CD4-positive, alpha-beta memory T cell (primary cell): ENCODE measurements at regions not wholly inside any gene's neighbourhood (a gene's known extent, or its start where the extent isn't known, plus 50 kb on each side); places are given as distances from the start of the nearest gene placed in this dataset.
"Not testable (repeated sequence)": the region's sequence is repeated elsewhere in the genome, so short reads cannot be mapped to it uniquely, and the experiment has no call there.

ENCODE experiments used
- CTCF ChIA-PET: fragments of 350-600 bp; sonication (Branson Sonifier 250); formaldehyde crosslinking; loops from one replicate; lab custom pipeline; 2021; ENCODE audit warnings: inconsistent platforms; ENCODE audit not compliant: partially characterized antibody; lab: Charles Lee
- POLR2A ChIA-PET: fragments of 350-600 bp; sonication (Branson Sonifier 250); formaldehyde crosslinking; loops from one replicate; lab custom pipeline; 2021; ENCODE audit not compliant: partially characterized antibody; lab: Charles Lee
- DNase-seq, 5 donors: peaks; one replicate each; pipeline versions ENCODE4 v3.0.0 to v3.0.0-alpha.2; 2020 to 2022; ENCODE audit warnings: mixed read lengths in 1 of 5
- H3K27ac ChIP-seq: one replicate; pipeline ENCODE4 v1.7.0; 2013; ENCODE audit warnings: low read depth, low read length
- H3K27me3 ChIP-seq: 2 replicates; pipeline ENCODE4 v1.7.0; 2013; ENCODE audit warnings: mild to moderate bottlenecking, low read length, moderate library complexity; ENCODE audit not compliant: insufficient read depth
- H3K36me3 ChIP-seq: 2 replicates; pipeline ENCODE4 v1.7.0; 2013; ENCODE audit warnings: mild to moderate bottlenecking, low read length, moderate library complexity; ENCODE audit not compliant: insufficient read depth
- H3K4me1 ChIP-seq: 2 replicates; pipeline ENCODE4 v1.7.0; 2013; ENCODE audit warnings: mild to moderate bottlenecking, low read length, moderate library complexity; ENCODE audit not compliant: insufficient read depth
- H3K4me3 ChIP-seq, 2 donors: one replicate each; pipeline ENCODE4 v1.7.0; 2013; ENCODE audit warnings: low read length in 2 of 2, mild to moderate bottlenecking in 1 of 2
- H3K9me3 ChIP-seq, 2 donors: one replicate each; pipeline ENCODE4 v1.7.0; 2013; ENCODE audit warnings: low read length in 2 of 2, control low read depth in 1 of 2; ENCODE audit not compliant: control insufficient read depth in 1 of 2
- H3K27ac Mint-ChIP-seq, 7 donors: one replicate each; pipeline ENCODE4 v1.8.0; 2020 to 2021; ENCODE audit warnings: mixed read lengths in 7 of 7, mild to moderate bottlenecking in 6 of 7, inconsistent platforms in 3 of 7, moderate library complexity in 3 of 7
- H3K27me3 Mint-ChIP-seq, 2 donors: one replicate each; pipeline ENCODE4 v1.8.0; 2020 to 2021; ENCODE audit warnings: mixed read lengths in 2 of 2
- H3K36me3 Mint-ChIP-seq, 2 donors: one replicate each; pipeline ENCODE4 v1.8.0; 2020 to 2021; ENCODE audit warnings: mixed read lengths in 2 of 2, inconsistent platforms in 1 of 2, mild to moderate bottlenecking in 1 of 2
- H3K4me1 Mint-ChIP-seq, 4 donors: one replicate each; pipeline ENCODE4 v1.8.0; 2020 to 2021; ENCODE audit warnings: mixed read lengths in 4 of 4, mild to moderate bottlenecking in 1 of 4
- H3K4me3 Mint-ChIP-seq, 8 donors: one replicate each; pipeline ENCODE4 v1.8.0; 2020 to 2021; ENCODE audit warnings: mixed read lengths in 8 of 8, mild to moderate bottlenecking in 7 of 8, moderate library complexity in 6 of 8, inconsistent platforms in 3 of 8
- H3K9me3 Mint-ChIP-seq, 8 donors: one replicate each; pipeline ENCODE4 v1.8.0; 2020 to 2021; ENCODE audit warnings: mixed read lengths in 8 of 8, mild to moderate bottlenecking in 5 of 8, inconsistent platforms in 3 of 8, moderate library complexity in 1 of 8
- intact Hi-C: fragments of 100-400 bp; cut with micrococcal nuclease; formaldehyde crosslinking; loops from one replicate; pipeline ENCODE4 v1.15.1; 2023

GRCh38 chr2:175677880-175678279 lies 324.2 kb downstream of the LNPK start:
- CTCF ChIA-PET = no interaction called here

GRCh38 chr2:175676813-175677212 lies 325.3 kb downstream of the LNPK start:
- H3K36me3 ChIP-seq = no peaks in the 10 kb centered on the region
- intact Hi-C loops = no loop called here
- Mint-ChIP-seq H3K9me3 (peaks cover 0 to 22% (median 7%) of the 10 kb centered on the region in 8 donors), H3K4me1 (no peaks in the 10 kb centered on the region), H3K4me3 (no peak overlapping the region), H3K27ac (no peak overlapping the region), H3K36me3 (no peaks in the 10 kb centered on the region), H3K27me3 (peaks cover 2 to 4% of the 10 kb centered on the region in 2 donors)
- no peaks in the 10 kb centered on the region for H3K9me3 ChIP-seq
- no peak overlapping the region for H3K27ac ChIP-seq
- H3K27me3 ChIP-seq = no peaks in the 10 kb centered on the region
- H3K4me1 ChIP-seq = no peaks in the 10 kb centered on the region
- H3K4me3 ChIP-seq = no peak overlapping the region
- DNase-seq = no peak
- CTCF ChIA-PET = interaction anchor here (1.0 to 1.7 kb wide), 2 partner anchors 10 to 14 kb away, joined by 3 to 7 read pairs; no protein-coding TSS in a partner anchor
- POLR2A ChIA-PET = no interaction called here

More at GRCh38 chr2:175677880-175678279, 324.2 kb downstream of the LNPK start:
- peaks cover 0 to 15% (median 4%) of the 10 kb centered on the region in 8 donors for H3K9me3 Mint-ChIP-seq
- H3K4me1 Mint-ChIP-seq = no peaks in the 10 kb centered on the region
- H3K36me3 ChIP-seq = no peaks in the 10 kb centered on the region
- H3K27ac Mint-ChIP-seq = no peak overlapping the region
- H3K4me1 ChIP-seq = no peaks in the 10 kb centered on the region
- intact Hi-C loops = no loop called here
- peaks cover 2 to 4% of the 10 kb centered on the region in 2 donors for H3K27me3 Mint-ChIP-seq
- H3K4me3 Mint-ChIP-seq = no peak overlapping the region
- no peak for DNase-seq
- H3K36me3 Mint-ChIP-seq = no peaks in the 10 kb centered on the region
- no peak overlapping the region for H3K4me3 ChIP-seq
- no peaks in the 10 kb centered on the region for H3K27me3 ChIP-seq
- no peaks in the 10 kb centered on the region for H3K9me3 ChIP-seq
- POLR2A ChIA-PET = no interaction called here
- H3K27ac ChIP-seq = no peak overlapping the region

GRCh38 chr2:175668804-175669203 lies 333.3 kb downstream of the LNPK start:
- H3K4me1 Mint-ChIP-seq, H3K27ac ChIP-seq, CTCF ChIA-PET, H3K27me3 ChIP-seq, intact Hi-C loops, H3K9me3 ChIP-seq, H3K4me3 Mint-ChIP-seq, H3K36me3 ChIP-seq, POLR2A ChIA-PET, H3K27ac Mint-ChIP-seq, H3K4me3 ChIP-seq, H3K36me3 Mint-ChIP-seq, H3K4me1 ChIP-seq: not testable (repeated sequence)
- Mint-ChIP-seq H3K27me3 (peaks cover 8 to 12% of the 10 kb centered on the region in 2 donors), H3K9me3 (peaks cover 0 to 21% (median 6%) of the 10 kb centered on the region in 8 donors)
- peak in 1 of 5 donors; percentile 34 for DNase-seq

GRCh38 chr2:175662335-175662734 lies 339.7 kb downstream of the LNPK start:
- H3K9me3 ChIP-seq = no peaks in the 10 kb centered on the region
- ChIA-PET POLR2A (no interaction called here), CTCF (no interaction called here)
- intact Hi-C loops = no loop called here
- no peaks in the 10 kb centered on the region for H3K36me3 Mint-ChIP-seq
- no peak overlapping the region for H3K27ac ChIP-seq
- peaks cover 0 to 2% (median 0%) of the 10 kb centered on the region in 8 donors for H3K9me3 Mint-ChIP-seq
- H3K27me3 Mint-ChIP-seq = peaks cover 7 to 15% of the 10 kb centered on the region in 2 donors
- no peaks in the 10 kb centered on the region for H3K4me1 Mint-ChIP-seq
- H3K27ac Mint-ChIP-seq = no peak overlapping the region
- H3K4me1 ChIP-seq = no peaks in the 10 kb centered on the region
- no peak overlapping the region for H3K4me3 Mint-ChIP-seq
- no peaks in the 10 kb centered on the region for H3K36me3 ChIP-seq
- no peak overlapping the region for H3K4me3 ChIP-seq
- DNase-seq = no peak
- no peaks in the 10 kb centered on the region for H3K27me3 ChIP-seq

GRCh38 chr2:175648577-175649063 lies 353.4 kb downstream of the LNPK start:
- Mint-ChIP-seq H3K4me3 (no peak overlapping the region), H3K36me3 (no peaks in the 10 kb centered on the region), H3K9me3 (peaks cover 0 to 9% (median 4%) of the 10 kb centered on the region in 8 donors), H3K4me1 (no peaks in the 10 kb centered on the region), H3K27me3 (peaks cover 0 to 2% of the 10 kb centered on the region in 2 donors), H3K27ac (no peak overlapping the region)
- no peak overlapping the region for H3K27ac ChIP-seq
- ChIA-PET POLR2A (no interaction called here), CTCF (no interaction called here)
- no peak overlapping the region for H3K4me3 ChIP-seq
- no peaks in the 10 kb centered on the region for H3K36me3 ChIP-seq
- DNase-seq = no peak
- intact Hi-C loops = no loop called here
- H3K9me3 ChIP-seq = no peaks in the 10 kb centered on the region
- no peaks in the 10 kb centered on the region for H3K4me1 ChIP-seq
- H3K27me3 ChIP-seq = no peaks in the 10 kb centered on the region

- Histone ChIP-seq H3K27ac (no peak overlapping the region), H3K36me3 (no peaks in the 10 kb centered on the region), H3K4me3 (no peak overlapping the region), H3K27me3 (no peaks in the 10 kb centered on the region), H3K9me3 (no peaks in the 10 kb centered on the region), H3K4me1 (no peaks in the 10 kb centered on the region)
- Mint-ChIP-seq H3K9me3 (peaks cover 0 to 6% (median 4%) of the 10 kb centered on the region in 8 donors), H3K4me3 (no peak overlapping the region), H3K36me3 (no peaks in the 10 kb centered on the region), H3K4me1 (no peaks in the 10 kb centered on the region), H3K27me3 (no peaks in the 10 kb centered on the region), H3K27ac (no peak overlapping the region)
- POLR2A ChIA-PET = no interaction called here
- intact Hi-C loops = no loop called here
- DNase-seq = no peak
- CTCF ChIA-PET = no interaction called here
Observed at GRCh38 chr2:175647058-175647457, 355.0 kb downstream of the LNPK start.

- POLR2A ChIA-PET = no interaction called here
- Histone ChIP-seq H3K9me3 (no peaks in the 10 kb centered on the region), H3K4me1 (no peaks in the 10 kb centered on the region), H3K27ac (no peak overlapping the region), H3K36me3 (no peaks in the 10 kb centered on the region), H3K27me3 (no peaks in the 10 kb centered on the region), H3K4me3 (no peak overlapping the region)
- Mint-ChIP-seq H3K27ac (no peak overlapping the region), H3K36me3 (no peaks in the 10 kb centered on the region), H3K4me3 (no peak overlapping the region), H3K27me3 (peaks cover 0 to 2% of the 10 kb centered on the region in 2 donors), H3K4me1 (no peaks in the 10 kb centered on the region), H3K9me3 (peaks cover 0 to 4% (median 0%) of the 10 kb centered on the region in 8 donors)
- CTCF ChIA-PET = no interaction called here
- intact Hi-C loops = no loop called here
- no peak for DNase-seq
Observed at GRCh38 chr2:175640655-175641054, 361.4 kb downstream of the LNPK start.
